ENCODE measurements at regions not wholly inside any gene's neighbourhood (a gene's known extent, or its start where the extent isn't known, plus 50 kb on each side); places are given as distances from the start of the nearest gene placed in this dataset.
A peak's percentile ranks its signal among the peaks of the same experiment; 100 is the strongest.

DNA sequence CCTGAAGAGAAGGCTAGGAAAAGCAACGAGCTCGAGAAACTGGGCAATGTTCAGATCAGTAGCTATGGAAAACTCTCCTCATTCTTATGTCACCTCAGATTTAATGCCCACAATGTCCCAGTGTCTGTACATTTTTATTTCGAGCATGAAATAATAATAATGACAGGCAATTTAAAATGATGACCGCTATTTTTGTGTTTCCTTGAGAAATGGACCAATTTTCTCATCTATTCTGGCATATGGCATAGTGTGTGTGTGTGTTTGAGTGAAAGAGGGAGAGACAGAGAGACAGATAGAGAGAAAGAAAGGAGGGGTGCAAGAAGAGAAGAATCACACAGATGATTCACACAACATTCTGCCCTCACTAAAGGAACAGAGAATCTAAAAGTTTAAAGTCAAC lies 119.1 kb upstream of the C1orf21 start:
- ATAC-seq = no peak
- no peak for DNase-seq (ENCODE audit: low spot score)

DNA sequence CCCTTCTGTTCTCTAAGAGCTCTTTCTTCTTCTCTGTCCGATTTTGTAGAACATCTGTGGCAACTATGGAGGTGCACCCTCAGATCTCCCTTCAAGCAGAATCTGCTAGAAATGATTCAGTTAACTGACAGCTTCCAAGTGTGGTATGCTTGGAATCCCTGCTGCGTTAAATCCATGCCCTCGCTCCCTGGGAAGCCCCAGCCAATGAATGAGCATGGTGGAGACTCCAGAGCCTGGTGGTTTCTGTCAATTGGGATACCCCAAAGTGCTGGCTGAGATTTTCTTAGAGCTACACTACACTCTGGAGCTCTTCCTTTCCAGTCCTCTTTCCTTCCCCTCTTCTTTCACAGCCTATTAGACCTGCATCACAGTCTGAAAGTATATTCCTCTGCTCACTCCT lies 116.3 kb upstream of the C1orf21 start:
- no peak for DNase-seq (ENCODE audit: low spot score)
- ATAC-seq = no peak

DNA sequence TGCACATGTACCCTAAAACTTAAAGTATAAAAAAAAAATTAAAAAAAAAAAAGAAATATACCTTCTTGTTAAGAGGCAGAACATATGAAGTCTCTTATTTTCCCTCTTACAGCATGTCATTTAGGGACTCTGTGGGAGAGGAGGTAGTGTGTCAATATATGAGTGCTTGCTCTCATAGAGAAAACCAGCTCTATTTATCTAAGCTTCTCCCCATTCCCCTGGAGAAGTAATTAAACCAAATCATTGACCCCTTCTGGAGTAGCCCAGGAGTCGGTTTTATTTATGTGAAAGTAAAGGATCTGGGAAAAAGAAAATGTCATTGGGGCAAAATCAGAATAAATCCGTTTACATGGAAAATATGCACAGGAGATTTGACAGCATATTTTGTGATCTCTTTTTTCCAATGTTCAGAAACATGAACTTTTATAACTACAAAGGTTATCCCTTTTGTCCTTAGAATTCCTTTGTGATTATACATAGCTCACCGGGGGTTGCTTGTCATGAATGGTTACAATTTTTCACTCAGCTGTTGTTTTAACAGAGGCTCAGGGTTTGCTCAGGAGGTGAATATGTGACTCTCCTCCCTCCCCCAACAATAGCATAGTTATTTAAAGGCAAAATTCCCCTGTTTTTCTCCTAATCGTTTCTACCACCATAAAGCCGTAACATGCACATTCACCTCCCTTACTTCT lies 114.5 kb upstream of the C1orf21 start:
- DNase-seq (ENCODE audit: low spot score) (no peak), ATAC-seq (no peak)

DNA sequence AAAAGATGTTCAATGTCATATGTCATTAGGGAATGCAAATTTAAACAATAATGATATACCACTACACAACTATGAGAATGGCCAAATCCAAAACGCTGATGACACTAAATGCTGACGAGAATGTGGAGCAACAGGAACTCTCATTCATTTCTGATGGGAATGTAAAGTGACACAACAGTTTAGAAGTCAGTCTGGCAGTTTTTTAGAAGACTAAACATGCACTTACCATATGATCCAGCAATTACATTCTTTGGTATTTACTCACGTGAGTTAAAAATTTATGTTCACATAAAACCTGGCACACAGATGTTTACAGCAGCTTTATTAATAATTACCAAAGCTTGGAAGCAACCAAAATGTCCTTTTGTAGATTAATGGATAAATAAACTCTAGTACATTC lies 110.4 kb upstream of the C1orf21 start:
- DNase-seq (ENCODE audit: low spot score) (no peak), ATAC-seq (no peak)

DNA sequence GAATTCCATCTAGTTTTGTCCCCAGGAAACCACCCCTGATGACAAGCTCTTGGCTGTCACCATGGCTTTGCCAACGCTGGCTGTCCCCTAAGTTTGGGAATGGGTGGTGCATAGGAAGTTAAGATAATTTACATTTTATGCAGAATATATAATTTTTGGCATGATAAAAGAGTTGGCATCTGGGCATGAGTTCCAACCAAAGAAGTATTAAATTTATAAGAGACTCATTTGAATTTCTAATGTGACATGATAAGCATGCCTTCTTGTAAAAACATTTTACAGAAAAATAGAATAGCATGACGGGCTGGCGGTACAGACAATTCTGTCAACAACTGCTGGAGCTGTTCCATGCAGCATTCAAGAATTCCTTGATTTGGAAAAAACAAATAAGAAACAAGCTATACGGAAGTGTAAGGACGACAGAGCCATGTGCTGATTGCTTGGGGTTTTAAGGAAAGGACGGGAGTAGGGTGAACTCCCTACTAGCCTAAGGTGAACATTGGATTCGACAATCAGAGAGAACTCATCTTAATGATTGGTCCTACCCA lies 106.8 kb upstream of the C1orf21 start:
- DNase-seq (ENCODE audit: low spot score) = no peak
- ATAC-seq = no peak

DNA sequence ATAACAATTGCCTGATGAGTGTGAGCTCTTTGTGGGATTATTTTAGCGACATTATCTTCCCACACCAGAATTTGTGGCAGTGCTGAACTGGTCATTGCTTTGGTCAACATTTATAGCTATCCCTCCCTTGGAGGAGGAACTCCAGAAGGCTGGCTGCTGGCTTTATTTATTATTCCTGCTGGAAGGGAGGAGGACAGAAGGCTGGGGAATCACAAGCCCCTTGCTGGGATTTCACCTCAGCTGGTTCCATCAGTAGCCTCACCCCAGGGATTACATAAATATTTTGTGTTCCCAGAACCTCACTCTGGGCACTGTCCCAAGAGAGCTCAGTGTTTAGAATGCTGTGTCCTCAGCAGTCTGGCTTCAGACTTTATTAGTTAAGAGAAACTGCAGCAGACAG lies 102.8 kb upstream of the C1orf21 start:
- ATAC-seq = peak; percentile 62
- no peak for DNase-seq (ENCODE audit: low spot score)

DNA sequence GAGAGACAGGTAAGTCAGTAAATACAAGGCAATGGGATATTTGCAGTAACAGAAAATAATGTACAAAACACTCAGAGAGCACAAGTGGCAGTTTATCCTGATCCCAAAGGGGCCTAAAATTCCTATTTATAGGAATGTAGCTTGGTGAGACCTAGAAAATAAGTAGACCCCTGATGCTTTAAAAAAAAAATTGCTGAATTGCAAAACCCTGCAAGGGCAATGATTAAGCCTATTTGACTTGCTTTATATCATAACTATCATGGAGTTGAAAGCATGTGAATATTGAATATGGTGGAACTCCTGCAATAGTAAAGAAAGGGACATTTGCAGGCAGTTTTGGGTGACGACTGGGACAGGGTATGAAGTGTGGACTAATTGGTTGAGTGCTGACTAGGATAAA lies 101.9 kb upstream of the C1orf21 start:
- DNase-seq (ENCODE audit: low spot score) (no peak), ATAC-seq (no peak)

DNA sequence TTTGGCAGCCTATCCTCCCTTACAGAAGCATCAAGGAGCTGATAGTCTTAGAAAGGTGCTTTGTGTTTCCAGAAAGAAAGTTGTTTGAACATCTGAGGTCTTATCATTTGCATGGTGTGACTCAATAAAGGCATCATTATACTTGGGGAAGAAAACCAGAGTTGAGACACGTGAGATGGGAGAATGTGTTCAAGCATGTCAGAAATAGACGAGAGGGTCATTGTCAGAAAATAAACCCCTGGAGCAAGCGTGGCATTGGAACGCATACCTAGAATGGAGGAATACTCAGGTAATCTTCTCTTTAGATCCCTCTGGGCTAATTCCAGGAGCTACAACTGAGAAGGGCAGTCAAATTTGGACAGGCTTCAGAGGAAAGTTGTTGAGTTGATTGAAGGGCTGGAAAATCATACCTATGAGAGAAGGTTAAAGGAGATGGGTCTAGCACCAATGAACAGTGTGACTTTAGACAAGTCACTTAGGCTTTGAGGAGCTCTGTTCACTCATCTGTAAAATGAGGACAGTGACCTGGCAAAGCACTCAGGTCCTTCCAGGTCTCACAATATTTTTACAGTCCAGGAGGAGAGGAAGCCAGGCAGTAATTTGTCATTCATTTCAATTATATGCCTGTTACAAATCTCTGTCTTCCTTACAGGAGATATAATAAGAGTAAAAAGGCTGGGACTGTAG lies 101.3 kb upstream of the C1orf21 start:
- DNase-seq (ENCODE audit: low spot score) (no peak), ATAC-seq (no peak)

DNA sequence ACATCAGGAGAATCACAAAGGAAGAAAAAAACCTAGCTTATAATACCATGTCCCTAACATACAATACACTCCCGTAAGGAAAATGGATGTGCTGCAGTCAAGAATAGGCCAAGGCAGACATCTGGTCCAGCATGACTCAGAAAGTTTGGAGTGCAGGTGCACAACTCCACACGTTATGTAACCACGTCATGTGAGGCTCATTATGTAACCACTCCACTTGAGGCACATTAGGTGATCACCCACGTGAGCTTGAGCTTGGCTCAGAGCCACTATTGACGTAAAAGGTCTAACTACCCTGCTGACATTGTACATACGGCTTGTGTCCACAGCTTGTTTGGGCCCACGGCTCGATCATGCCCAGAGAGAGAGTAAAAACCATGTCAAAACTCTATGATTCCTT lies 99.8 kb upstream of the C1orf21 start:
- ATAC-seq = no peak
- no peak for DNase-seq (ENCODE audit: low spot score)

DNA sequence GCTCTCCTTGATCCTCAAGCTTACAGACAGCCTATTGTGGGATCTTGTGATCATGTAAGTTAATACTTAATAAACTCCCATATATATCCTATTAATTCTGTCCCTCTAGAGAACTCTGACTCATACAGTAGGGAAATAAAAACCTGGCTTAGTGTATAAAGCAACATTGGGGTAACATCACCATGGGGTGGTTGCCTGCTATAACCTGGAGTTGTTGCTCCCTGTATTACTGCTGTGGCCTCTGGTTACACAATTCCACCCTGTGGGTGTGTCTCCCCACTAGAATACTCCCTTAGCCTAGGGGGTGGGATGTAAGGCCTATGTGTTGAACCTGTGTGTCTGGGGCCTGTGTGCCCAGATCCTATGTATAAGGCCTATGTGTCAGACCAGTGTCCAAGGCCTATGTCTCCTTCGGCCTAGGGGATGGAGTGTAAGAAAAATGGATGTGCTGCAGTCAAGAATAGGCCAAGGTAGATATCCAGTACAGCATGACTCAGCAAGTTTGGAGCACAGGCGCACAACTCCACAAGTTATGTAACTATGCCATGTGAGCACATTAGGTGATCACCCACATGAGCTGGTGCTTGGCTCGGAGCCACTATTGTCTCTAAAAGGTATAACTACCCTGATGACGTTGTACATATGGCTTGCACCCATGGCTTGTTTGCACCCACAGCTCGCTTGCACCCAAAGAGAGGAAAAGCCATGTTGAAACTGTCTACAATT lies 96.8 kb upstream of the C1orf21 start:
- ATAC-seq (no peak), DNase-seq (ENCODE audit: low spot score) (no peak)

DNA sequence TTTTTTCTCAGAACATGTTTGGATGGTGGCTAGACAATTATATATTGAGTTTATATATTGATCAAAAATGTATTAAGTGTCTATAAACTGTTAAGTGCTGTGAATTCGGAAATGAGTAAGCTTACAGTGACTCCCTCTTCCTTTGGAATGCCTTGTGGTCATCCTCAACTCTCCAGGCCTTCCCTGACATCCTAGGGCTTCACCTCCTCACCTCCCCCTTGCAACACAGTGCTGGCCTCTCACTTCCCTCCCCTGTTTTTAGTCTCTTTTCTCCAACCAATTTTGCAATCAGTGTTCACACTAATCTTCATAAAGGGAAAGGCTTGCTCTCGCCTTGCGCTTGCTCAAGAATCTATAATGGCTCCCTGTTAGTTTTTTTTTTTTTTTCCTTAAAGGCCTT lies 95.1 kb upstream of the C1orf21 start:
- no peak for ATAC-seq
- DNase-seq (ENCODE audit: low spot score) = no peak

DNA sequence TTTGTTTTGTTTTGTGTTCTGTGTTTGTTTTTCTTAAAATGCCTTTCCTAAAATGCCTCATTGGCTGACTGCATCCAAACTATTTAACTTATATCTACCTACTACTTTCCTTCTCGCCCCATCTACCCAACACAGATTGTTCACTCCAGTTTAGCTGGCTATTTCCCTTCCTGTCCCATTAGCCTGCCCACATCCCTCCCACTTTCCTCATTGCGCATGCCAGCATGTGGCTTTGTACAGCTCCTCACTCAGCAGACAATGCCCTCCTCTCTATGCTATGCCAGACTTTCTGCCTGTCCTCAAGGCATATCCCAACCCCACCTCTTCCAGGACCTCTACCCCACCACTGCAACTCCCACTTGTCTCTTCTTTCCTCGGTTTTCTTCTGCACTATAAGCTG lies 94.7 kb upstream of the C1orf21 start:
- DNase-seq (ENCODE audit: low spot score) = no peak
- no peak for ATAC-seq

DNA sequence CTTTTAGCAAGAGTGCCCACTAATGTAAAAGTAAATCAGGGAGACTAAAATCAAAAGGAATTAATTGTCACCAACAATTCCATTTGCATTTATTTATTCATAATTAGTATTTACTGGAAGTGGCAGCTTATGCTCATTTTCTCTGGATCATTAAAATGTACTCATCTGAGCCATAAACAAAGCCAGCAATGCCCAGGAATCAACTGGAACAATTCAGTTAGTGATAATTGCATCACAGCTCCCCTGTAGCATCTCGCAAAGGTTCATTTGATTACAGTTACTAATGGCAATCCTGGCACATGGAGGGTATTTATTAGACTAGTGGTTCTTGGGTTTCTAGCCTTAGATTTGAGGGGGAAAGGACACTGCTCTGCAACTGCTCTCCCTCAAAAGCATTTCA lies 92.7 kb upstream of the C1orf21 start:
- DNase-seq (ENCODE audit: low spot score) (no peak), ATAC-seq (no peak)

DNA sequence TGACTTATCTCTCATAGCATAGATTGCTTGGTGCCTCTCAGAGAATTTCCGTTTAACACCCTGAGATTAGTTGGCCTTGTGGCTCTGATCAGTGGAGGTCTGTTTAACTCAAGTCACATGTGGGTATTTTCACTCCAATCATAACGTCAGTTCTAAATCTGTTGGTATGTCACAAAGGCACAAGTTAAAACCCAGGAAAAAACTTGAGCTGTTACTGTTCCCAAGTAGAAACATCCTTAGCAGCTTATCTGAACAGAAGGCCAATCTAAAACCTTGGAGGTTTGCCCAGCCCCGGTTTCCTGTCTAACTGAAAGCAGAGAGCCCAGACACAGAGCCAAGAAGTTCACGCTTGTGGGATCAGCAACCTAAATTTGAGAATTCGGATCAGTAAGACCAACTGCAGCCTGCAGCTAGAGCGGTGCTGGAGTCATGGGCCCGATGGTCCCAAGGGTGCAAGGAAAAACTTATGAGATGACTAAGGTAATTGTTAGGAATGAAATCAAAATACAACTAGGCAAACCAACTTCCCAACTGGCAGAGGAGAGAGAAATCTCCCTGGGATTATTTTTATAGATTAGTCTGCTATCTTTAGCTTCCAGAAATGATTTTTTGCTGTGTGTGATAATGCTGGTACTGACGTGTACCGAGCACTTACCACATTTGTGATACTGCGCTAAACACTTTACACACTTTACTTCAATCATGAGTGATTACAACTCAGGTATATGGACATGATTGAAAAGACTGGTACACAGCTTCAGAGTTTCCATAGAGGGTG lies 90.2 kb upstream of the C1orf21 start:
- ATAC-seq (peak; percentile 81), DNase-seq (ENCODE audit: low spot score) (peak; percentile 76)

DNA sequence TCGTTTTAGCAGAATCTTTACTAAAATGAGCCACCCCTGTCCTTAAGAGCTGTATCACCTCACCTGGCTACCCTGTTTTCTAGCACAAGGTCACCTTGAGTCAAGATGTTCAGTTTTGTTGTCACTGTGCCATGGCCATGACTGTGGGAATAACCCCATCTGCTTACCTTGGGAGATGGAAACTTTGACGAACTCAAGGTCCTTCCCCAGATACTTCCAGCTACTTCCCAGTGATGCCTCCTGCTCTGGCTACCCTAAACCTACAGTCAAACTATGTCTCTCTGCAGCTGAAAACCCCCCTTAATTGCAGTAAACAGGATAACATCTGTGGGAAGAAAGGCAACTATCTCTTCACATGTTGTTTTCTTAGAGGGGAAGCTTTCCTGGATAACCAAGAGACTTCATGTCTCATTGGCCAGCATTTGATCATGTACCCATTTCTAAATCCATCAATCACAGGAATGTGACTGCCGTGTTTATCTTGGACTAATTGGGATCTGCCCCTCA lies 89.5 kb upstream of the C1orf21 start:
- ATAC-seq (no peak), DNase-seq (ENCODE audit: low spot score) (no peak)

DNA sequence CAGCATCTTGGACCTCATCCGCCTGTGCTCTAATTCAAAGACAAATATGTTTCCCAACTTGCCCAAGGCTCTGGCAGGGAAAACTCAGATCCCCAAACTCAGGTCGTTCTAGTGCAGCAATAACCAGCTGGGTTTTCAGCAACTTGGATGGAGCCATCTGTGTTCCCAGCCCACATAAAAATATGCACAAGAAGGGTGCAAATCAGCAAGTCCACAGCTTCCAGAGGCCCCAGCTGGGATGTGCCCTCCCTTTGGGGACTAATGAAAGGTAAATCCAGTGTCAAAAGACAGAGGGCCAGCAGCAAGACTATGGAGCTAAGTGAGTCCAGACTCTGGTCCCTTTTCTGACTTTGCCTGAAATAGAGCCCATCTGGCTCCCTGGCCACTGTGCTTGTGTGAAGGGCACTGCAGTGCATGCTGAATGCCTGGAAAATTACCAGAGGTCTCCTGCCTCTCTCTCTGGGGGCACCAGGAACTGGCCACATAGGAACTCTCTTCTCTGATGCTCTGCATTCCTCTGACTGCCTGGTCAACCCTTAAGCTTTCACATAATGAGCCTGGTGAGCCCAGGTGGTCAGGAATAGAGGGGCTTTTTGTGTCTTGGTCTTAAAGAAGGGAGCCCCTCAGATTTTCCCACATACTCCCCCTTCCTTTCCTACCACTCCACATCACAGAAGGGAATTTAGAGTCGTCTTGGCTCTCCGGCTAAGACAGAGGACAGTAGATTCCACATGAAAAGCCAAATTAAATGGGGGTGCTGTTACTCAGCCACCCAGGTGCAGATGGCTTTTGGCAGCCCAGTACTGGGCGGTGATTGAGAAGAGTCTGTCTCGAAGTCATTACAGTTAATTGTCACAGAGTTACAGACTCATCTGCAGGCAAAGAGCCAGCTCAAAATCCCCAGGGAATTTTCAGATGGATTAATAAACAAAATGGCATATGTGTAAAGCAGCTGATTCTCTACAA lies 88.1 kb upstream of the C1orf21 start:
- no peak for DNase-seq (ENCODE audit: low spot score)

DNA sequence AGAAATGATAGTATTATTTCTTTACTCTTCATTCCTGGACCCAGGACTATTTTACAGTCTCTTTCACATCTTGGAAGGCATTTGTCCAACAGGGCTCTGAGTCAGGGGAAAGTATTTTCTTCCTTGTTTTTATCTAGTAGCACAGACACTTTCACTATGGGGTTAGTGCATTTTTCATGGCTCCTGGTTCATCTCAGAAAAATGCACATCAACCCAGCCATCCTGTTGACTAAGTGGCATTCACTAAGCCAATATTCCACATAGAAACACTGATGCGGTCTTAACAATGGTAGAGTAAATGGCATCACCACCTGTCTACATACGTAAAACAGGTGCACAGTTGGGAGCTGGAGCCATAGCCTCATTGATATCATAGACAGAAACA lies 87.4 kb upstream of the C1orf21 start:
- DNase-seq (ENCODE audit: low spot score) = no peak
- no peak for ATAC-seq

More for the DNA sequence above, 88.1 kb upstream of the C1orf21 start:
- no peak for ATAC-seq

DNA sequence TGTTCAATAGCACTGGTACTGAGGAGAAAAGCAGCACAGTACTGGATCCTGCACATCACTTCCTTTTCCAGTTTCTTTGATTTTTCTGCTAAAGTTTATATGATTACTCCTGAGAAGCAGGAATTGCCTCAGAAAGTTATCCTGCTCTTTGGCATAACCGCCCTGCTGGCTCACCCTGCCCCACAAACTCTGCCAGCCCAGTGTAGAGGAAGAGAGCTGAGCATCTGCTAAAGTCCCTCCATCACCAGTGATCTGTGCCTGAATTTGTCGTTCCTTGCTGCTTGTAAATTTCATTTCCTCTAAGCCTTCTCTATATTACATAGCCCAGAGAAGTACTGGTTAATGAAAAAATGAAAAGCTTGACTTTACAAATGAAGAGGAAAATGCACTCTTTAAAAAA lies 87.0 kb upstream of the C1orf21 start:
- ATAC-seq (no peak), DNase-seq (ENCODE audit: low spot score) (no peak)

DNA sequence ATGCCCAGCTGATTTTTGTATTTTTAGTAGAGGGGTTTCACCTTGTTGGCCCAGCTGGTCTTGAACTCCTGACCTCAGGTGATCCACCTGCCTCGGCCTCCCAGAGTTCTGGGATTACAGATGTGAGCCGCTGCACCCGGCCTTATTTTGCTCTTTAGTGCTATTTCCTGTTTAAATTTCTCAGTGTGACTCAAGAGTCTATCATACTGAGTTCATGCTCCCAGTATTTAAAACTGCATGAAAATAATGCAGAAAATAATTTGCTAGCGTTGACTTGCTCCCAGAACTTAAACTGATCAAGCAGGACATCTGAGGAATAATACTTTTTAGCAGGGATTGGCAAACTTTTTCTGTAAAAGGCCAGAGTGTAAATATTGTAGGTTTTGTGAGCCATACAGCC lies 86.4 kb upstream of the C1orf21 start:
- DNase-seq (ENCODE audit: low spot score) (no peak), ATAC-seq (no peak)

DNA sequence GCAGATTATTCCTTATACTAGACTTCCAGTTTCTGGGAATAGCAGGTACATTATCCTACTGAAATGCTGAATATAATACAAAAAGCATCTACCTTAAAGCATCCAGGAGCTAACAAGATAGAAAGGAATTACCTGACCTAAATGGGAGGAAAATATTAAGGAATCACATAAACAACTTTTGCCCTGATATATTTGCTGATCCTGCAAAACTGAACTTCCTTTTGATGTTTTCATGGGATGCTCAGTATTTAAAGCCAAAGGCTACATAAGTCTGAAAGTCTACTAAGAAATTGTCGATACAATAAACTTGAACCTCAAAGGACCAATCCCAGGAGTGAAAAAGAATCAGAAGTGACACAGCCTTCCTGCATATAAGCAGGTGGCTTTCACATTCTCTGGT lies 85.6 kb upstream of the C1orf21 start:
- DNase-seq (ENCODE audit: low spot score) (no peak), ATAC-seq (no peak)
